K562 (cell line): ENCODE measurements at regions not wholly inside any gene's neighbourhood (a gene's known extent, or its start where the extent isn't known, plus 50 kb on each side); places are given as distances from the start of the nearest gene placed in this dataset.

Experiments used
- CREBBP ChIP-seq: IDR thresholded peaks from one replicate; pipeline ENCODE4 v1.6.1; 2012; ENCODE audit warnings: low read depth, mild to moderate bottlenecking, control low read depth, inconsistent platforms, low read length
- TF ChIP-seq, protein P1 (sequence below): fragments of 200-600 bp; sonication (generic); IDR thresholded peaks from one replicate; pipeline ENCODE4 v1.6.1; 2012; ENCODE audit warnings: mild to moderate bottlenecking, low read depth, low read length, inconsistent platforms

DNA sequence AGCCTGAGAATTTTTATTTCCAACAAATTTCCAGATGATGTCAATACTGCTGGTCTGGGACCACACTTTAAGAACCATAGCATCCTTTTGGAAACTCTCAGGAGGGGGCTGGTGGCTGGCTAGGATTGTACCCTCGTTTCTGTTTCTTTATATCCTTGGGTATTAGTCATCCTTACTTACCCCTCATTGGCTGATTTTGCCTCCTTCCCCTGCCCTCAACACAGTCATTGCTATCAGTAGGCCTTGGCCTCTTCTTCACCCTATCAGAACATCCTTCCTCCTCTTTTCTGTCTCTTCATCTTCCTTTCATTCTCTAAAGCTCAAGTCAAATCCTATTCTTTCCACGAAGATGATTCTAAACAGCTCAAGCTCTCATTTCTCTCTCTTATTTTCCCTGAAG is 148.5 kb downstream of the ELOVL4 start (continued):
- TF ChIP-seq, protein P1, sequence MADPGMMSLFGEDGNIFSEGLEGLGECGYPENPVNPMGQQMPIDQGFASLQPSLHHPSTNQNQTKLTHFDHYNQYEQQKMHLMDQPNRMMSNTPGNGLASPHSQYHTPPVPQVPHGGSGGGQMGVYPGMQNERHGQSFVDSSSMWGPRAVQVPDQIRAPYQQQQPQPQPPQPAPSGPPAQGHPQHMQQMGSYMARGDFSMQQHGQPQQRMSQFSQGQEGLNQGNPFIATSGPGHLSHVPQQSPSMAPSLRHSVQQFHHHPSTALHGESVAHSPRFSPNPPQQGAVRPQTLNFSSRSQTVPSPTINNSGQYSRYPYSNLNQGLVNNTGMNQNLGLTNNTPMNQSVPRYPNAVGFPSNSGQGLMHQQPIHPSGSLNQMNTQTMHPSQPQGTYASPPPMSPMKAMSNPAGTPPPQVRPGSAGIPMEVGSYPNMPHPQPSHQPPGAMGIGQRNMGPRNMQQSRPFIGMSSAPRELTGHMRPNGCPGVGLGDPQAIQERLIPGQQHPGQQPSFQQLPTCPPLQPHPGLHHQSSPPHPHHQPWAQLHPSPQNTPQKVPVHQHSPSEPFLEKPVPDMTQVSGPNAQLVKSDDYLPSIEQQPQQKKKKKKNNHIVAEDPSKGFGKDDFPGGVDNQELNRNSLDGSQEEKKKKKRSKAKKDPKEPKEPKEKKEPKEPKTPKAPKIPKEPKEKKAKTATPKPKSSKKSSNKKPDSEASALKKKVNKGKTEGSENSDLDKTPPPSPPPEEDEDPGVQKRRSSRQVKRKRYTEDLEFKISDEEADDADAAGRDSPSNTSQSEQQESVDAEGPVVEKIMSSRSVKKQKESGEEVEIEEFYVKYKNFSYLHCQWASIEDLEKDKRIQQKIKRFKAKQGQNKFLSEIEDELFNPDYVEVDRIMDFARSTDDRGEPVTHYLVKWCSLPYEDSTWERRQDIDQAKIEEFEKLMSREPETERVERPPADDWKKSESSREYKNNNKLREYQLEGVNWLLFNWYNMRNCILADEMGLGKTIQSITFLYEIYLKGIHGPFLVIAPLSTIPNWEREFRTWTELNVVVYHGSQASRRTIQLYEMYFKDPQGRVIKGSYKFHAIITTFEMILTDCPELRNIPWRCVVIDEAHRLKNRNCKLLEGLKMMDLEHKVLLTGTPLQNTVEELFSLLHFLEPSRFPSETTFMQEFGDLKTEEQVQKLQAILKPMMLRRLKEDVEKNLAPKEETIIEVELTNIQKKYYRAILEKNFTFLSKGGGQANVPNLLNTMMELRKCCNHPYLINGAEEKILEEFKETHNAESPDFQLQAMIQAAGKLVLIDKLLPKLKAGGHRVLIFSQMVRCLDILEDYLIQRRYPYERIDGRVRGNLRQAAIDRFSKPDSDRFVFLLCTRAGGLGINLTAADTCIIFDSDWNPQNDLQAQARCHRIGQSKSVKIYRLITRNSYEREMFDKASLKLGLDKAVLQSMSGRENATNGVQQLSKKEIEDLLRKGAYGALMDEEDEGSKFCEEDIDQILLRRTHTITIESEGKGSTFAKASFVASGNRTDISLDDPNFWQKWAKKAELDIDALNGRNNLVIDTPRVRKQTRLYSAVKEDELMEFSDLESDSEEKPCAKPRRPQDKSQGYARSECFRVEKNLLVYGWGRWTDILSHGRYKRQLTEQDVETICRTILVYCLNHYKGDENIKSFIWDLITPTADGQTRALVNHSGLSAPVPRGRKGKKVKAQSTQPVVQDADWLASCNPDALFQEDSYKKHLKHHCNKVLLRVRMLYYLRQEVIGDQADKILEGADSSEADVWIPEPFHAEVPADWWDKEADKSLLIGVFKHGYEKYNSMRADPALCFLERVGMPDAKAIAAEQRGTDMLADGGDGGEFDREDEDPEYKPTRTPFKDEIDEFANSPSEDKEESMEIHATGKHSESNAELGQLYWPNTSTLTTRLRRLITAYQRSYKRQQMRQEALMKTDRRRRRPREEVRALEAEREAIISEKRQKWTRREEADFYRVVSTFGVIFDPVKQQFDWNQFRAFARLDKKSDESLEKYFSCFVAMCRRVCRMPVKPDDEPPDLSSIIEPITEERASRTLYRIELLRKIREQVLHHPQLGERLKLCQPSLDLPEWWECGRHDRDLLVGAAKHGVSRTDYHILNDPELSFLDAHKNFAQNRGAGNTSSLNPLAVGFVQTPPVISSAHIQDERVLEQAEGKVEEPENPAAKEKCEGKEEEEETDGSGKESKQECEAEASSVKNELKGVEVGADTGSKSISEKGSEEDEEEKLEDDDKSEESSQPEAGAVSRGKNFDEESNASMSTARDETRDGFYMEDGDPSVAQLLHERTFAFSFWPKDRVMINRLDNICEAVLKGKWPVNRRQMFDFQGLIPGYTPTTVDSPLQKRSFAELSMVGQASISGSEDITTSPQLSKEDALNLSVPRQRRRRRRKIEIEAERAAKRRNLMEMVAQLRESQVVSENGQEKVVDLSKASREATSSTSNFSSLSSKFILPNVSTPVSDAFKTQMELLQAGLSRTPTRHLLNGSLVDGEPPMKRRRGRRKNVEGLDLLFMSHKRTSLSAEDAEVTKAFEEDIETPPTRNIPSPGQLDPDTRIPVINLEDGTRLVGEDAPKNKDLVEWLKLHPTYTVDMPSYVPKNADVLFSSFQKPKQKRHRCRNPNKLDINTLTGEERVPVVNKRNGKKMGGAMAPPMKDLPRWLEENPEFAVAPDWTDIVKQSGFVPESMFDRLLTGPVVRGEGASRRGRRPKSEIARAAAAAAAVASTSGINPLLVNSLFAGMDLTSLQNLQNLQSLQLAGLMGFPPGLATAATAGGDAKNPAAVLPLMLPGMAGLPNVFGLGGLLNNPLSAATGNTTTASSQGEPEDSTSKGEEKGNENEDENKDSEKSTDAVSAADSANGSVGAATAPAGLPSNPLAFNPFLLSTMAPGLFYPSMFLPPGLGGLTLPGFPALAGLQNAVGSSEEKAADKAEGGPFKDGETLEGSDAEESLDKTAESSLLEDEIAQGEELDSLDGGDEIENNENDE, result no peak
- TF ChIP-seq CREBBP, result no peak
- TF ChIP-seq, all 486 proteins: peak for 0
